Mesendoderm (in vitro differentiated cells): ENCODE measurements at regions not wholly inside any gene's neighbourhood (a gene's known extent, or its start where the extent isn't known, plus 50 kb on each side); places are given as distances from the start of the nearest gene placed in this dataset.

Experiments
- DNase-seq: peaks from one replicate; pipeline ENCODE4 v3.0.0; 2013
- H2AK5ac ChIP-seq: 2 replicates; pipeline ENCODE4 v1.6.1; 2013; ENCODE audit warnings: low read length, inconsistent platforms
- H2BK120ac ChIP-seq: 2 replicates; pipeline ENCODE4 v1.6.1; 2013; ENCODE audit warnings: low read depth, mild to moderate bottlenecking, low read length, moderate library complexity, mixed read lengths
- H2BK15ac ChIP-seq: replicated peaks from 2 replicates; pipeline ENCODE4 v1.6.1; 2013; ENCODE audit warnings: low read depth, mild to moderate bottlenecking, moderate library complexity
- H2BK5ac ChIP-seq: 2 replicates; pipeline ENCODE4 v1.6.1; 2013; ENCODE audit warnings: low read length, inconsistent platforms
- H3K18ac ChIP-seq: 2 replicates; pipeline ENCODE4 v1.6.1; 2013; ENCODE audit warnings: mild to moderate bottlenecking, low read length, mixed read lengths
- H3K23ac ChIP-seq: one replicate; pipeline ENCODE4 v1.6.1; 2013; ENCODE audit warnings: low read length
- H3K27ac ChIP-seq: 2 replicates; pipeline ENCODE4 v1.5.1; 2013; ENCODE audit warnings: low read depth, mild to moderate bottlenecking, inconsistent platforms, low read length, moderate library complexity
- H3K27me3 ChIP-seq: 2 replicates; pipeline ENCODE4 v1.6.1; 2013; ENCODE audit warnings: low read length, control low read depth, mild to moderate bottlenecking, inconsistent platforms; ENCODE audit not compliant: insufficient read depth, poor library complexity
- H3K36me3 ChIP-seq: 2 replicates; pipeline ENCODE4 v1.6.1; 2013; ENCODE audit warnings: low read length, inconsistent platforms; ENCODE audit not compliant: control insufficient read depth, insufficient read depth
- H3K4ac ChIP-seq: one replicate; pipeline ENCODE4 v1.6.1; 2013; ENCODE audit warnings: low read depth, mild to moderate bottlenecking, low read length, moderate library complexity
- H3K4me1 ChIP-seq: 2 replicates; pipeline ENCODE4 v1.6.1; 2013; ENCODE audit warnings: low read depth, low read length, inconsistent platforms; ENCODE audit not compliant: control insufficient read depth
- H3K4me2 ChIP-seq: 2 replicates; pipeline ENCODE4 v1.6.1; 2013; ENCODE audit warnings: low read length
- H3K4me3 ChIP-seq: 2 replicates; pipeline ENCODE4 v1.5.1; 2013; ENCODE audit warnings: mild to moderate bottlenecking, low read length
- H3K56ac ChIP-seq: one replicate; pipeline ENCODE4 v1.6.1; 2013; ENCODE audit warnings: low read length
- H3K79me1 ChIP-seq: 2 replicates; pipeline ENCODE4 v1.6.1; 2013; ENCODE audit warnings: low read length, inconsistent platforms
- H3K79me2 ChIP-seq: 2 replicates; pipeline ENCODE4 v1.6.1; 2013; ENCODE audit warnings: mild to moderate bottlenecking, low read length; ENCODE audit not compliant: control insufficient read depth, insufficient read depth
- H3K9ac ChIP-seq: 2 replicates; pipeline ENCODE4 v1.6.1; 2013; ENCODE audit warnings: low read length, inconsistent platforms
- H4K5ac ChIP-seq: one replicate; pipeline ENCODE4 v1.6.1; 2013; ENCODE audit warnings: low read length
- H4K8ac ChIP-seq: one replicate; pipeline ENCODE4 v1.6.1; 2013; ENCODE audit warnings: low read depth, mild to moderate bottlenecking, control low read depth, low read length, moderate library complexity
- WGBS: extraction: QIAGEN DNeasy Blood & Tissue Kit; methylation state at CpG from one replicate; pipeline ENCODE4 v1.1.7; 2013; ENCODE audit warnings: low lambda C conversion rate, missing lambda C conversion rate; ENCODE audit not compliant: insufficient coverage; ENCODE audit errors: extremely low coverage; 5-methylcytosine and 5-hydroxymethylcytosine counted together

DNA sequence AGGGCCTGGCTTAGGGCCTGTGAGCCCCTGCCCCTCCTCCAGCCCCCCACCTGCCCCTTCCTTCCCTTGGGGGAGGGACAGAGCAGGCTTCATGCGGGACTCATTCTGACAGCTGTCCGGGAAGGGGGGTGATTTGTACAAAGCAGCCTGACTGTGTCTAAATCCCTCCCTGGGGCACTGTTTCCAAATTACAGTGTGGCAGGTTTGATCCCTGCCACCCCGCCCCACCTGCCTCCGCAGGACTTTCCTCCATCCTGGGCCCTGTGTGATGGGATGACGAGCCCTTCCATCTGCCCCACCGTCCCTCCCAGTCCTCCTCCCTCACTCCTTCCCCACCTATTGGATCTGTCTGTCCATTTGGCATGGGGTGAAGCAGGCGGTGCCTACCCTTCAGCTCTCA, 363.9 kb downstream of the BCL11B start:
- H3K27ac ChIP-seq: no peak overlapping the region
- peaks cover 4% of the 10 kb centered on the region for H3K4me1 ChIP-seq
- H3K4me2 ChIP-seq: no peak overlapping the region
- H3K4ac ChIP-seq: no peak overlapping the region
- H2AK5ac ChIP-seq: no peak overlapping the region
- no peak overlapping the region for H3K56ac ChIP-seq
- H3K27me3 ChIP-seq: no peaks in the 10 kb centered on the region
- H2BK5ac ChIP-seq: no peak overlapping the region
- no peak overlapping the region for H2BK120ac ChIP-seq
- H3K79me2 ChIP-seq: no peaks in the 10 kb centered on the region
- no CpG with 5 or more reads among the region's 7 CpGs for WGBS
- no peak overlapping the region for H3K4me3 ChIP-seq
- H3K36me3 ChIP-seq: no peaks in the 10 kb centered on the region
- no peak overlapping the region for H4K5ac ChIP-seq
- H3K23ac ChIP-seq: no peak overlapping the region
- no peak overlapping the region for H3K9ac ChIP-seq
- H2BK15ac ChIP-seq: no peak overlapping the region
- no peak for DNase-seq
- no peaks in the 10 kb centered on the region for H3K79me1 ChIP-seq
- H3K18ac ChIP-seq: no peak overlapping the region
- no peak overlapping the region for H4K8ac ChIP-seq

DNA sequence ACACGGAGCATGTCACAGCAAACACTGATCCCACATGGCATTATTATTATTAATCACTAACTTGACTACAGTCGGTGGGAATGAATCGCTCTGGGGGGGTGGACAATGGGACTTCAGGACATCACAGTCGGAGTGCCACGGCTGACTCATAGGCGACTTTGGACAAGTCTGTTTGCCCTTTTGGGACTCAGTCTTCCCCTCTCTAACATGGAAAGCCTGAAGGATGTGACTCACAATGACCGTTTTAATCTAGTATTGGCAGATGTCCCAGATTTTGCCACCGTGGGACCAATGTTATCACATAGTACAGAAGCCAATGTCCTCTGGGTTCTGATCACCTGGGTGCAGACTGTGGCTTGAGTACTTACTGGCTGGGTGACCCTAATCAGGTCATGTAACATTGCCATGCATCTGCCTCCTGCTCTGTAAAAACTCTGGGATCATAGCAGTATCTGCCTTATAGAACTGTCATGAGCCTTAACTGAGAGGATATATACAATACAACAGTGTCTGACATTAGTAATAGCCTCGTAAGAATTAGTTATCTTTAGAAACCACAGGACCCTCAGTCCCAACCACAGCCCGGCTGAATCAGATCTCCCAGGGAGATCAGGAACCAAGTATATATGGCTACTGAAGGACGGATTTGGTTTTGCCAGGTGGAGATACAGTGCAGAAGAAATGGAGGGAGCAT, 362.6 kb downstream of the BCL11B start:
- Histone ChIP-seq H2BK120ac (no peak overlapping the region), H3K4ac (no peak overlapping the region), H3K36me3 (no peaks in the 10 kb centered on the region), H2AK5ac (no peak overlapping the region), H3K18ac (no peak overlapping the region), H3K4me3 (no peak overlapping the region), H3K27ac (no peak overlapping the region), H3K4me1 (peaks cover 4% of the 10 kb centered on the region), H3K9ac (no peak overlapping the region), H3K79me1 (no peaks in the 10 kb centered on the region), H2BK5ac (no peak overlapping the region), H3K56ac (no peak overlapping the region), H3K79me2 (no peaks in the 10 kb centered on the region), H3K23ac (no peak overlapping the region), H4K8ac (no peak overlapping the region), H4K5ac (no peak overlapping the region), H2BK15ac (no peak overlapping the region), H3K4me2 (no peak overlapping the region), H3K27me3 (no peaks in the 10 kb centered on the region)
- no peak for DNase-seq
- WGBS: no CpG with 5 or more reads among the region's 11 CpGs

DNA sequence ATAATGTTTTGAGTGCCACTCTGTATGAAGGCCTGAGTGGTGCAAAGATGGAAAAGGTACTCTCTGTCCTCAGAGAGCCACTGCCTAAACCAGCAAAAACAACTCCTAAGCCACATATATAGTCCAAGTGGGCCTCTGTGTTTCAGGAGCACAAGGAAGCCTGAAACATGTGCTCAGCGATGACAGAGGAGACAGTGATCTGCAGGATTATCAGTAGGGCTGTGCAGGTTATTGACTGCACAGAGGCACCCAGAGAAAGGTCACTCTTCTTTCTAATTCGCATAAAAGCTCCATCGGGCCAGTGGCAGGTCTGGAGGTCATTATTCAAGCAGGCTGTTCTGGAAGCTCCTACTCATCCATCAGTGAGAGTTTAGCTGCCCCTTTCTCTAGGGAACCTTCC, 361.9 kb downstream of the BCL11B start:
- no peaks in the 10 kb centered on the region for H3K79me1 ChIP-seq
- no peak overlapping the region for H3K18ac ChIP-seq
- no peak for DNase-seq
- H3K23ac ChIP-seq: no peak overlapping the region
- H2BK5ac ChIP-seq: no peak overlapping the region
- H2AK5ac ChIP-seq: no peak overlapping the region
- no peak overlapping the region for H3K4ac ChIP-seq
- no peak overlapping the region for H3K4me2 ChIP-seq
- H2BK120ac ChIP-seq: no peak overlapping the region
- no peak overlapping the region for H3K56ac ChIP-seq
- no CpG with 5 or more reads among the region's 3 CpGs for WGBS
- no peak overlapping the region for H2BK15ac ChIP-seq
- no peaks in the 10 kb centered on the region for H3K27me3 ChIP-seq
- peaks cover 4% of the 10 kb centered on the region for H3K4me1 ChIP-seq
- no peak overlapping the region for H4K5ac ChIP-seq
- H3K4me3 ChIP-seq: no peak overlapping the region
- H4K8ac ChIP-seq: no peak overlapping the region
- H3K79me2 ChIP-seq: no peaks in the 10 kb centered on the region
- no peak overlapping the region for H3K9ac ChIP-seq
- no peaks in the 10 kb centered on the region for H3K36me3 ChIP-seq
- no peak overlapping the region for H3K27ac ChIP-seq

DNA sequence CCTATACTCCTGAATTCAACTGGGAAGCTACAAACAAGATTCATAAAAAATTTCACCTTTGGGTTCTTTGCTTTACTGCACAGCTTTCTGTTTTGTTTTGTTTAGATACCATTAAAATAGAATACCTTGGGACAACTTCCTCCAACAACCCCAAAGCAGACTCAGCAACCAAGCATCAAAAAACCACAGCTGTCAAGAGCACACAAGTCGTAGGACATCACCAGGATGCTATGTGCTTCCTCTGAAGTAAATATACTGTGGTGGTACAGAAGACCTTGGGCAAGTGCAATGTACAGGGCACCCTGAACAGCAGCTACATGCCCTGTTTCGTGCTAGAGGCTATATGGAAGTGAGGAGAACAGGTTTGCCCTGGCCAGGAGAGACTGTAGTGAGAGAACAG, 359.3 kb downstream of the BCL11B start:
- Histone ChIP-seq H3K27ac (no peak overlapping the region), H3K27me3 (no peaks in the 10 kb centered on the region), H2AK5ac (no peak overlapping the region), H3K4me3 (no peak overlapping the region), H2BK120ac (no peak overlapping the region), H4K8ac (no peak overlapping the region), H3K4me2 (no peak overlapping the region), H3K18ac (no peak overlapping the region), H2BK5ac (no peak overlapping the region), H4K5ac (no peak overlapping the region), H3K4me1 (no peaks in the 10 kb centered on the region), H3K23ac (no peak overlapping the region), H3K79me2 (no peaks in the 10 kb centered on the region), H3K56ac (no peak overlapping the region), H3K4ac (no peak overlapping the region), H3K79me1 (no peaks in the 10 kb centered on the region), H3K36me3 (no peaks in the 10 kb centered on the region), H2BK15ac (no peak overlapping the region), H3K9ac (no peak overlapping the region)
- no CpG with 5 or more reads among the region's 2 CpGs for WGBS
- DNase-seq: no peak

DNA sequence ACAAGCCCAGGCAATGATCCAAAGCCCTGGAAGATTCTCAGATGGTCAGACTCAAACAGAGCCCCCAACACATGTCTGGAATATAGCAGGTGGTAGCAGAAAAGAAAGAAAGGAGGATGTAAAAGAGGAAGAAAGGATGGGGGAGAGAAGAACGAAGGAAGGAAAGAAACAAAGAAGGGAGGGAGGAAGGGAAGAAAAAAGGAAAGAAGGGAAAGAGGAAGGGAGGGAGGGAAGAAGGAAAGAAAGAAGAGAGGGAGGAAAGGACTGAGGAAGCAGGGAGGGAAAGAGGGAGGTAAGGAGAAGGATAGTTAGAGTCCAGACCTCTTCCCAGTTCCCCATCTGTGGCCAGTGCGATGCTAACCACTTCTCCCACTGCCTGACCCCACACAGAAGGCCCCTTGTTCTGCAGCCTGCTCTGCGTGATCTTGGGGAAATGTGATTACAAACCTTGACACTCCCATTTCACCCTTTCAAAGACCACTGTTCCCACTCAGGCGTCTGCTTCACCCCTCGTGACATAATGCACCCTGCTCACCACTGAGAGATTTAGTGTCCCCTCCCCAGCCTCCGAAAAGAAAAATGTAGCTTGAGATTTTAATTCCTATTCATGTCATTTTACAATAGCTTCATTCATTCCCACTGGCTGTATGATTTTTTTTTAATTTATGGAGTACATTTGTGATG, 357.9 kb downstream of the BCL11B start:
- Histone ChIP-seq H3K4ac (no peak overlapping the region), H3K9ac (no peak overlapping the region), H3K56ac (no peak overlapping the region), H3K4me3 (no peak overlapping the region), H4K8ac (no peak overlapping the region), H2BK15ac (no peak overlapping the region), H3K4me1 (no peaks in the 10 kb centered on the region), H3K79me2 (no peaks in the 10 kb centered on the region), H3K18ac (no peak overlapping the region), H2AK5ac (no peak overlapping the region), H3K4me2 (no peak overlapping the region), H3K79me1 (no peaks in the 10 kb centered on the region), H4K5ac (no peak overlapping the region), H3K23ac (no peak overlapping the region), H3K36me3 (no peaks in the 10 kb centered on the region), H3K27me3 (no peaks in the 10 kb centered on the region), H2BK120ac (no peak overlapping the region), H3K27ac (no peak overlapping the region), H2BK5ac (no peak overlapping the region)
- WGBS: no CpG with 5 or more reads among the region's 6 CpGs
- DNase-seq: no peak

DNA sequence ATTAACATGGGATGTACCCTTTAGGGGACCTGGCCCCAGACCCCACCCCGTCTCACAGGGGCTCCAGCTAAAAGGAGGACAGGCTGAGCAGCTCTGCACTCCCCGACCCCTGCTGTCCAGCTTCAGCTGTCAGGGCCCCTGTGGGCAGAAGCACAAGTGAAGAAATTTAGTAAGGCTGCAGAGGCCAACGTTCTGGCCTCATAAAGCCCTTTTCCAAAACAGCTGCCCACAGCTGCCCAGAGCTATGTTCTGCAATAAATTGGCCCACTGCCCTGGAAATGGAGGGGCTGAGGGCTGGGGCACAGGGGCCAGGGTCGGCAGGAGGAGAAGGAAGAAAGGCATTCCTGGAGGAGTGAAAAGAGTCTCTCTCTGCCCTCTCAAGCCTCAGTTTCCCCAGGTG, 357.1 kb downstream of the BCL11B start:
- no peak overlapping the region for H3K4me2 ChIP-seq
- no peak overlapping the region for H2BK120ac ChIP-seq
- no peak overlapping the region for H3K4me3 ChIP-seq
- H2BK5ac ChIP-seq: no peak overlapping the region
- no peaks in the 10 kb centered on the region for H3K27me3 ChIP-seq
- no peak for DNase-seq
- H3K4me1 ChIP-seq: no peaks in the 10 kb centered on the region
- no peak overlapping the region for H3K23ac ChIP-seq
- no peak overlapping the region for H3K4ac ChIP-seq
- H3K79me1 ChIP-seq: no peaks in the 10 kb centered on the region
- no CpG with 5 or more reads among the region's 4 CpGs for WGBS
- no peak overlapping the region for H2BK15ac ChIP-seq
- no peak overlapping the region for H4K5ac ChIP-seq
- no peak overlapping the region for H2AK5ac ChIP-seq
- H3K27ac ChIP-seq: no peak overlapping the region
- H4K8ac ChIP-seq: no peak overlapping the region
- H3K56ac ChIP-seq: no peak overlapping the region
- H3K9ac ChIP-seq: no peak overlapping the region
- no peaks in the 10 kb centered on the region for H3K79me2 ChIP-seq
- H3K18ac ChIP-seq: no peak overlapping the region
- no peaks in the 10 kb centered on the region for H3K36me3 ChIP-seq
